Heart right ventricle (tissue), 16 donors: ENCODE measurements at regions not wholly inside any gene's neighbourhood (a gene's known extent, or its start where the extent isn't known, plus 50 kb on each side); places are given as distances from the start of the nearest gene placed in this dataset.
A peak's percentile ranks its signal among the peaks of the same experiment; 100 is the strongest.

Source experiments
- ATAC-seq, 8 donors: fragments of 200-7000 bp; cut with Tn5 transposase; one replicate each; pipeline ENCODE4 v1.9.1; 2020; ENCODE audit warnings: mild to moderate bottlenecking in 8 of 8, moderate library complexity in 8 of 8, moderate number of reproducible peaks in 1 of 8
- DNase-seq, 2 donors: peaks; one replicate each; pipeline ENCODE4 v3.0.0-alpha.2; 2020
- H3K27ac ChIP-seq, 10 donors: fragments of 200-600 bp; sonication (generic) in 2 of 10; one replicate each; pipeline versions ENCODE4 v1.5.0 to v1.8.0; 2020 to 2022; ENCODE audit warnings: mild to moderate bottlenecking in 3 of 10
- H3K27me3 ChIP-seq, 7 donors: fragments of 200-600 bp; one replicate each; pipeline ENCODE4 v1.8.0; 2021 to 2022; ENCODE audit warnings: mild to moderate bottlenecking in 2 of 7
- H3K36me3 ChIP-seq, 9 donors: fragments of 200-600 bp; sonication (generic) in 1 of 9; one replicate each; pipeline versions ENCODE4 v1.5.0 to v1.8.0; 2020 to 2022; ENCODE audit warnings: mild to moderate bottlenecking in 2 of 9
- H3K4me1 ChIP-seq, 9 donors: fragments of 200-600 bp; sonication (generic) in 1 of 9; one replicate each; pipeline versions ENCODE4 v1.5.0 to v1.8.0; 2020 to 2022; ENCODE audit warnings: mild to moderate bottlenecking in 4 of 9
- H3K4me3 ChIP-seq, 10 donors: fragments of 200-600 bp; sonication (generic) in 2 of 10; one replicate each; pipeline versions ENCODE4 v1.5.0 to v1.8.0; 2020 to 2022; ENCODE audit warnings: mild to moderate bottlenecking in 7 of 10, moderate library complexity in 2 of 10
- H3K9me3 ChIP-seq, 11 donors: fragments of 200-600 bp in 10 of 11; sonication (generic) in 2 of 11; one replicate each; pipeline versions ENCODE4 v1.5.0 to v1.8.0; 2013 to 2022; ENCODE audit warnings: mild to moderate bottlenecking in 2 of 11, control low read depth in 1 of 11, moderate library complexity in 1 of 11
- CTCF ChIP-seq, 9 donors: fragments of 200-600 bp; sonication (generic) in 2 of 9; IDR thresholded peaks; one replicate each; pipeline versions ENCODE4 v1.5.0 to v1.8.0; 2021 to 2022; ENCODE audit warnings: antibody characterized with exemption in 9 of 9, mild to moderate bottlenecking in 5 of 9, moderate library complexity in 1 of 9
- WGBS, 2 donors: extraction: QIAGEN DNeasy Blood & Tissue Kit; methylation state at CpG; one replicate each; pipeline ENCODE4 v1.1.7; 2013; ENCODE audit warnings: inconsistent platforms in 1 of 2; 5-methylcytosine and 5-hydroxymethylcytosine counted together
- intact Hi-C, 10 donors: fragments of 100-400 bp; cut with DNase I; formaldehyde crosslinking; loops; one replicate each; pipeline versions ENCODE4 v1.11.1 to v1.14.2; 2022
- donor health status: Arrhythmogenic right ventricular cardiomyopathy.
- donor health status: ischemic (EF 13 %, LVEDD 7.1; RV severe dilation, severe dysfunction).
- donor health status: healthy with polysubstance abuse.
- donor health status: DM: no; HTN: yes; CAD: no.
- donor health status: DM: no; HTN: no; CAD: no.
- donor health status: ischemic (EF 25% LVEDD 6.9; RV normal size, moderate dysfunction).
- donor health status: ischemic (EF 25% LVEDD 5.7; RV mildly dilated, moderate dysfunction).
- donor health status: healthy.
- donor health status: DM: yes; HTN: yes; CAD: no.
- donor health status: Ischemic cardiomyopathy.
- donor health status: ischemic (EF 35%, LVEDD 5.7; RV mildly dilated, moderate dysfunction).
- donor health status: nonischemic (EF 11% LVEDD 7.7; RV severe dilation, severe dysfunction).
- donor health status: DM: yes; HTN: yes; CAD: no.
- donor health status: PGD.
- donor health status: ischemic (EF 29% LVEDD 5.4; RV normal size, mild dysfunction).
- donor health status: nonischemic (EF 23%, LVEDD 6.1; RV moderate dilation, normal function).

- Histone ChIP-seq H3K4me1 (peaks cover 4 to 21% (median 16%) of the 10 kb centered on the region in 9 donors), H3K36me3 (no peaks in the 10 kb centered on the region), H3K27me3 (no peaks in the 10 kb centered on the region), H3K9me3 (no peaks in the 10 kb centered on the region), H3K4me3 (no peak overlapping the region), H3K27ac (no peak overlapping the region)
- ATAC-seq (no peak), DNase-seq (no peak)
- no peak for TF ChIP-seq CTCF (IDR thresholded peaks at IDR 0.05)
- intact Hi-C loops = loop anchor here in 1 of 10 donors (10.0 kb wide), 1 partner anchor 208 kb away; no protein-coding TSS in a partner anchor
- 93 to 94% methylated on average over 8 of the region's 8 CpGs for whole genome bisulfite sequencing, 2 donors
These were observed 50.6 kb upstream of the ZMYND8 start for GRCh38 chr20:47406849-47407682.

- 15 to 38% methylated on average over 5 of the region's 5 CpGs for WGBS, 2 donors
- H3K27me3 ChIP-seq = no peaks in the 10 kb centered on the region
- peak overlapping the region; percentile 36 to 77 (median 61) for H3K27ac ChIP-seq
- peak overlapping the region in 1 of 10 donors; percentile 6 for H3K4me3 ChIP-seq
- H3K9me3 ChIP-seq = no peaks in the 10 kb centered on the region
- H3K36me3 ChIP-seq = no peaks in the 10 kb centered on the region
- TF ChIP-seq CTCF (IDR thresholded peaks at IDR 0.05) = no peak
- DNase-seq (peak in 1 of 2 donors; percentile 27), ATAC-seq (peak; percentile 30 to 90 (median 76))
- intact Hi-C loops = loop anchor here in 3 of 10 donors (5.0 to 10.0 kb wide), 3 partner anchors 64 to 94 kb away; partner anchors contain the start of gene NCOA3 (in 2 of the 3)
- peaks cover 6 to 46% (median 33%) of the 10 kb centered on the region in 9 donors for H3K4me1 ChIP-seq
These were observed 54.7 kb upstream of the ZMYND8 start for GRCh38 chr20:47411161-47411560.

- H3K27me3 ChIP-seq = no peaks in the 10 kb centered on the region
- no peak for ATAC-seq
- 92 to 97% methylated on average over 4 of the region's 4 CpGs for WGBS, 2 donors
- TF ChIP-seq CTCF (IDR thresholded peaks at IDR 0.05) = no peak
- no peaks in the 10 kb centered on the region for H3K36me3 ChIP-seq
- DNase-seq = no peak
- peak overlapping the region in 9 of 10 donors; percentile 44 to 77 (median 63) for H3K27ac ChIP-seq
- intact Hi-C loops = loop anchor here in 3 of 10 donors (5.0 to 10.0 kb wide), 3 partner anchors 63 to 93 kb away; partner anchors contain the start of gene NCOA3 (in 2 of the 3)
- peaks cover 6 to 47% (median 33%) of the 10 kb centered on the region in 9 donors for H3K4me1 ChIP-seq
- H3K9me3 ChIP-seq = no peaks in the 10 kb centered on the region
- no peak overlapping the region for H3K4me3 ChIP-seq
These were observed 55.6 kb upstream of the ZMYND8 start for GRCh38 chr20:47412083-47412482.

GRCh38 chr20:47413189-47413588 is 56.7 kb upstream of the ZMYND8 start:
- Histone ChIP-seq H3K27ac (peak overlapping the region in 1 of 10 donors; percentile 44), H3K4me3 (no peak overlapping the region), H3K4me1 (peaks cover 6 to 57% (median 33%) of the 10 kb centered on the region in 9 donors), H3K27me3 (no peaks in the 10 kb centered on the region), H3K9me3 (no peaks in the 10 kb centered on the region), H3K36me3 (no peaks in the 10 kb centered on the region)
- TF ChIP-seq CTCF (IDR thresholded peaks at IDR 0.05) = no peak
- intact Hi-C loops = loop anchor here in 3 of 10 donors (5.0 to 10.0 kb wide), 3 partner anchors 62 to 92 kb away; partner anchors contain the start of gene NCOA3 (in 2 of the 3)
- no peak for DNase-seq
- ATAC-seq = no peak
- 92 to 95% methylated on average over 8 of the region's 8 CpGs for WGBS, 2 donors
